H1 (cell line): ENCODE measurements at regions not wholly inside any gene's neighbourhood (a gene's known extent, or its start where the extent isn't known, plus 50 kb on each side); places are given as distances from the start of the nearest gene placed in this dataset.

Source experiments
- CHD7 ChIP-seq: fragments of 300-600 bp; sonication (generic); IDR thresholded peaks from 2 replicates; pipeline ENCODE4 v1.7.1; 2012; ENCODE audit warnings: low read length, moderate library complexity, mild to moderate bottlenecking, inconsistent platforms; ENCODE audit not compliant: insufficient replicate concordance
- SAP30 ChIP-seq: fragments of 300-600 bp; sonication (generic); IDR thresholded peaks from 2 replicates; pipeline ENCODE4 v1.7.1; 2012; ENCODE audit warnings: low read length, moderate library complexity, mild to moderate bottlenecking, inconsistent platforms; ENCODE audit not compliant: insufficient read depth, insufficient replicate concordance
- SP2 ChIP-seq: IDR thresholded peaks from 2 replicates; pipeline ENCODE4 v1.6.1; 2012; ENCODE audit warnings: mild to moderate bottlenecking, low read length, inconsistent platforms
- TF ChIP-seq, protein P1 (sequence below): IDR thresholded peaks from 2 replicates; pipeline ENCODE4 v1.6.1; 2012; ENCODE audit warnings: inconsistent platforms

GRCh38 chr2:138243372-138243771, 258.2 kb upstream of the SPOPL start (continued):
- TF ChIP-seq CHD7 (no peak), SAP30 (no peak), SP2 (no peak)
- TF ChIP-seq, protein P1, sequence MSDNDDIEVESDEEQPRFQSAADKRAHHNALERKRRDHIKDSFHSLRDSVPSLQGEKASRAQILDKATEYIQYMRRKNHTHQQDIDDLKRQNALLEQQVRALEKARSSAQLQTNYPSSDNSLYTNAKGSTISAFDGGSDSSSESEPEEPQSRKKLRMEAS, result no peak
